ENCODE measurements at regions not wholly inside any gene's neighbourhood (a gene's known extent, or its start where the extent isn't known, plus 50 kb on each side); places are given as distances from the start of the nearest gene placed in this dataset.
"Not testable (repeated sequence)": the region's sequence is repeated elsewhere in the genome, so short reads cannot be mapped to it uniquely, and the experiment has no call there.

DNA sequence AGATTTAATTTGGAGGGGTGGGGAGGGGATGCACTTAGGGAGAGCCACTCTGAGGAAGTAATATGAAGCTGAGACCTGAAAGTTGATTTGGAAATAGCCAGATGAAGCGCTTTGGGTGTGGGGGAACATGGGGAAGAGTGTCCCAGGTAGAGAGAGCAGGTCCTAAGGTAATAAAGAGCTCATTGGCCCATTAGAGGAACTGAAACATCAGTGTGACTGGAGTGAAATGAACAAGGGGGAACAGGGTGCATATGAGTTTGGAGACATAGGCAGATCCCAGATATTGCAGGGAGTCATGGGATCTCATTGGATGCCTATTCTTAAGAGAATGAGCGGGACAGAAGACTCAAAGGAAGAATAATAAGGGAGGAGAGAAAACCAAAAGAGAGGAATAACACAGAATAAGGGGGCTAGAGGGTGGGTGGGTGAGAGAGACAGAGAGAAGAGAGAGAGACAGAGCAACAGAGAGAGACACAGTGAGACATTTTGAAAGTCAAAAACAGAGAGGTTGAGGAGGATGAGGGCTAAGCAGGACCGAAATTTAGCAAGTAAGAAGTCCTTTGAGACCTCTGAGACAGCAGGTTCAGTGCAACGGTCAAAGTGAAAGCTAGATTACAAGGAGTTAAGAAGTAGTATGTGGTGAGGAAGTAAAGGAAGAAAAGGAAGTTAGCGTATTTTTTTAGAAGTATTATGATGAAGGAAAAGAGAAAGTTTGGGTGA is 54.1 kb upstream of the NOTCH2NLA start:
- TF ChIP-seq, protein P1, sequence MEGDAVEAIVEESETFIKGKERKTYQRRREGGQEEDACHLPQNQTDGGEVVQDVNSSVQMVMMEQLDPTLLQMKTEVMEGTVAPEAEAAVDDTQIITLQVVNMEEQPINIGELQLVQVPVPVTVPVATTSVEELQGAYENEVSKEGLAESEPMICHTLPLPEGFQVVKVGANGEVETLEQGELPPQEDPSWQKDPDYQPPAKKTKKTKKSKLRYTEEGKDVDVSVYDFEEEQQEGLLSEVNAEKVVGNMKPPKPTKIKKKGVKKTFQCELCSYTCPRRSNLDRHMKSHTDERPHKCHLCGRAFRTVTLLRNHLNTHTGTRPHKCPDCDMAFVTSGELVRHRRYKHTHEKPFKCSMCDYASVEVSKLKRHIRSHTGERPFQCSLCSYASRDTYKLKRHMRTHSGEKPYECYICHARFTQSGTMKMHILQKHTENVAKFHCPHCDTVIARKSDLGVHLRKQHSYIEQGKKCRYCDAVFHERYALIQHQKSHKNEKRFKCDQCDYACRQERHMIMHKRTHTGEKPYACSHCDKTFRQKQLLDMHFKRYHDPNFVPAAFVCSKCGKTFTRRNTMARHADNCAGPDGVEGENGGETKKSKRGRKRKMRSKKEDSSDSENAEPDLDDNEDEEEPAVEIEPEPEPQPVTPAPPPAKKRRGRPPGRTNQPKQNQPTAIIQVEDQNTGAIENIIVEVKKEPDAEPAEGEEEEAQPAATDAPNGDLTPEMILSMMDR (IDR thresholded peaks at IDR 0.05), result not testable (repeated sequence)
- TF ChIP-seq POLR2A (IDR thresholded peaks at IDR 0.05), result not testable (repeated sequence)
